Renal cortex interstitium (tissue), 11 donors: ENCODE measurements at regions not wholly inside any gene's neighbourhood (a gene's known extent, or its start where the extent isn't known, plus 50 kb on each side); places are given as distances from the start of the nearest gene placed in this dataset.
"Not testable (repeated sequence)": the region's sequence is repeated elsewhere in the genome, so short reads cannot be mapped to it uniquely, and the experiment has no call there.

Source experiments
- DNase-seq, 11 donors: peaks; one replicate each; pipeline ENCODE4 v3.0.0-alpha.2; 2013; ENCODE audit warnings: low read depth in 9 of 11, low spot score in 4 of 11; ENCODE audit errors: extremely low read depth in 1 of 11

- DNase-seq: no peak
Observed at GRCh38 chr12:24544368-24544767, 404.5 kb downstream of the BCAT1 start.

DNA sequence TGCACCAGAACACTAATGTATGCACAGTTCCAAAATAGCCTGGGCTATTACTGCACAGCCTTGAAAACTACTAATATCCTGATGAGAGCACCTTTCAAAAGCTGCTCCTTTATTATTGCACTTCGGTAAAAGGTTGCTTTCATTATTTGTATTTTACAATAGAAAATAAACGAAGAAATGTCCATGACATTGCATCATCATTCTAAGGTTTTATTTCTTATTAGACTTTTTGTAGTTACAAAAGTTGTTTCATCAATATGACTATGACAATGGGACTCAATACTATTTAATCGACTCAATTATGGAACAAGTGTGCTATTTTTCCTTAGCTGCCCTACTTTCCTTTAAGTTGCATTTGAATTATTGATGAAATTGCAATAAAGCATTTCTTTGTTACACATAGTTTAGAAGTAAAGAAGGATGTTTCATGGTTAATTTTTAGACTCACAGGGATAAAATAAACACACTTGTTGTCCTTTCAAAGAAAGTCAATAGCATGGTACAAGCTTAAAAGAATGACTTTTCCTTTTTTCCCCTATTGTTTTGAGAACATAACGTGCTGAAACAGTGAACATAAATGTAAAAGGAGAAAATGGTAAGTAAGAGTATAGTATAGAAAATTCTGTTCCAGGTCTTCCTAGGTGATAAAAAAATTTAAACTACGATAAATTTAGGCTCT, 407.6 kb downstream of the BCAT1 start:
- no peak for DNase-seq

DNA sequence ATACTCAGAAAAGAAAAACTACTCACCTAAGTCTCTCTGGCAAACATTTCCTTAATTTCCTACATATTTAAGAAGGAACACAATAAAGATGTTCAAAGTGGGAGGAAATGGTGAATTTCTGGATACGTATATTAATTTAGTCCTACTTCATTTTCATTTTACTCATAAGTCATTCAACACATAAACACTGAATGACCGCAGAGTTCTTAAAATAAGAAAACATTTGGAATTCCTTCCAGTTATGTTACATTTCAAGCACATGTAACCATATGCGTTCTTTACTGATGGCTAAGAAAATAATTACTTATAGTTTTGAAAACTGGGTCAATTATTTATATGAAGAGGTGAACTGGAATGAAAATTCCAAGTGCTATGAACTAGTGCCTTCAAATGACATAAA, 409.3 kb downstream of the BCAT1 start:
- no peak for DNase-seq

DNA sequence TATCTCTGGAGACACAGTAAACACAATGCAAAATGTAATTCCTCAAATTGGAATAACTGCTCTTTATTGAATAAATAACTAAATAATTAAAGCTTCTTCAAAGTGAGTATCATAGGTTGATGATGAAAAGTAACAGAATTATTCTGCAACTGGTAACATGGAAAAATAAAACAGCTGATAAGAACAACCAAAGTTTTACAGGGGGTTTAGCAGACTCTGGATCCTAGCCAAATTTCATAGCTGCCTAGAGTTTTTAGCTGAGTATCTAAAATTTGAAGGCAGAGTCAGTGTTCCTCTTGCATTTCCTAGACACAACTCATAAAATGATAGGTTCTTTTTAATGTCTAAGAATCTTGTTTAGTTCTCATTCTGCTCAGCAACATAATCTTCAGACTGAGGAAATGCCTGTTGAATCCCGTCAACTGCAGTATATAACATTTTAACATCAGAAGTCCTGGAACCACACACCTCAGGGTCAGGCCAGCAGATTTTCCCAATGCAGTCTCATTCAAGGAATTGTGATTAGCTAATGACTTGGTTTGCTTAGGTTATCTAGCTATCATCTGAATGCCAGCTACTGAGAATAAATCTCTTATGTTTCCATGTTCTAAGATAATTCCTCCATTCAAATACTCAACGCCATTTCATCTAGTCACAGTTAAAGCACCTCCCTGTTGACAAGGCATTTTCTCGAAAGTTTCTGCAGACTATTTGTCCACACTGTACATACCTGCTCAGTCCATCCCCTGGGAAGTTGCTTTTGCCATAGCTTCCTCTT, 411.6 kb downstream of the BCAT1 start:
- DNase-seq: no peak

GRCh38 chr12:24535334-24536069, 413.4 kb downstream of the BCAT1 start:
- DNase-seq: no peak

- DNase-seq: no peak
Observed at GRCh38 chr12:24534622-24535021, 414.3 kb downstream of the BCAT1 start.

GRCh38 chr12:24533716-24534352, 415.1 kb downstream of the BCAT1 start:
- DNase-seq: no peak

GRCh38 chr12:24530689-24531088, 418.2 kb downstream of the BCAT1 start:
- no peak for DNase-seq

GRCh38 chr12:24527102-24527501, 421.8 kb downstream of the BCAT1 start:
- DNase-seq: no peak

DNA sequence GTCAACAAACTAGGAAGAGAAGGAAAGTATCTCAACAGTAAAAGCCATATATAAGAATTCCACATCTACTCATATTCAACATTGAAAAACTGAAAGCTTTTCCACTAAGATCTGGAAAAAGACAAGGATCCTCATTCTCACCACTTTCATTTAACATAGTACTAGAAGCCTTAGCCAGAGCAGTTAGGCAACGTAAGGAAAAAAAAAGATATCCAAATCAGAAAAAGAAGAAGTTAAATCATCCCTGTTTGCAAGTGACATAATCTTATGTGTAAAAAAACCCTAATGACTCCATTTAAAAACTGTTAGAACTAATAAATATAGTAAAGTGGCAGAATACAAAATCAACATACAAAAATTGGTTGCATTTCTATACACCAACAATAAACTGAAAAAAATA, 426.2 kb downstream of the BCAT1 start:
- no peak for DNase-seq

DNA sequence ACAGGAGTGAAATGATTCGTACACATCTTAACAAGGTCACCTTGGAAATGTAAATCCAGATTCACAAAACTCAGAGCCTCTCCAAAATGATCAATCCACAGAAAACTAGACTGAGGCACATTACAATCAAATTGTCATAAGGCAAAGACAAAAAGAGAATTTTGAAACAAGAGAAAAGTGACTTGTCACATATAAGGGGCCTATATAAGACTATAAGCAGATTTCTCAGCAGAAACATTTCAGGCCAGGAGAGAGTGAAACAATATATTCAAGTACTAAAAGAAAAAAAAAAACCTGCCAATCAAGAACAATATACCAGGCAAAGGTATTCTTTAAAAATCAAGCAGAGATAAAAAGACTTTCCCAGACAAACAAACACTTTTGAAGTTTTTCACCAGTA, 429.1 kb downstream of the BCAT1 start:
- no peak for DNase-seq

DNA sequence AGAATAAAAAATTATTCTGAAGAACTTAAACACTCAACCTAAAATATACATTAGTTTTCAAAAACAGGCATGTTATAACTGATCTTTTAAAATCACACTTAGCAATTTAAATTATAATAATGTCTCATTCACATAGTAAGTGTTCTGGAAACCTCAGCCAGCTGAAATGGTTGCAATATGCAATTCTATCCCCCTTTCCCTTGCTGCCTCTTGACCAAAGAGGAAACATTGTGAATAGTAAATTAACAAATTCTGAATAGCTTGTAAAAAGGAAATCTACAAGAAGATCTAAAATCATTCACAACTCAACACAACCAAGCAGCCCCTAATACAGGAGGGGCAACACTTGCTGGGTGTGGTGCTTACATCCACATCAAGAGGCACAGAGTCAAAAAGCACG, 431.9 kb downstream of the BCAT1 start:
- no peak for DNase-seq

- DNase-seq: peak in 1 of 11 donors; percentile 11
Observed at GRCh38 chr12:24510581-24511125, 438.2 kb downstream of the BCAT1 start.

- no peak for DNase-seq
Observed at GRCh38 chr12:24507827-24508226, 441.1 kb downstream of the BCAT1 start.

DNA sequence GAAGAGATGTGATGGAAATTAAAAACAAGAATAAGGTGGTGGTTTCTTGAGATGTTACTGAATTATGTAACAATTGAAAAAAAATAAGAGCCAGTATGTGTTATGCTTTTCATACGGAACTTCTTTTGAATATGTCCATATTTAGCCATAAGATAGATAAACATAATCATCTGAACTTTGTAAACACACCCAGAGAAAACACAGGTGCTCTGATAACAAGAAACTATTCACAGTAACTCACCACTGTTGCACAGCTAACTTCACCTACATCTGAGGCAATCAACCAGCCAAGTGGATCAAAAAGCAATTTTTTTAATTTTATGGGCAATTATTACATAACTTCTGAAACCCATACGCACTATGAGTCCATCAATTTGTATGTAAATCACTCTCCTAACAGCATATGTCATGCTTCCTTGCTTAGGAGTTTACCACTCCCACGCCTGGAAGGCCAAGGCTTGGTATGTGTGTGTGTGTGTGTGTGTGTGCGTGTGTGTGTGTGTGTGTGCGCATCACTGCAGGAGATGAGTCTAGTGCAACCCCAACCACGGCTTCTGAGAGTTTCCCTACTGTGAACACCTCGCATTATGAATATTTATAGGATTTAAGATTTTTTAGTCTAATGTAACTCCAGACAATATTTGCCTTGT, 443.4 kb downstream of the BCAT1 start:
- DNase-seq: peak in 5 of 11 donors; percentile 6 to 35 (median 8)

- not testable (repeated sequence) for DNase-seq
Observed at GRCh38 chr12:24503477-24503876, 445.4 kb downstream of the BCAT1 start.

DNA sequence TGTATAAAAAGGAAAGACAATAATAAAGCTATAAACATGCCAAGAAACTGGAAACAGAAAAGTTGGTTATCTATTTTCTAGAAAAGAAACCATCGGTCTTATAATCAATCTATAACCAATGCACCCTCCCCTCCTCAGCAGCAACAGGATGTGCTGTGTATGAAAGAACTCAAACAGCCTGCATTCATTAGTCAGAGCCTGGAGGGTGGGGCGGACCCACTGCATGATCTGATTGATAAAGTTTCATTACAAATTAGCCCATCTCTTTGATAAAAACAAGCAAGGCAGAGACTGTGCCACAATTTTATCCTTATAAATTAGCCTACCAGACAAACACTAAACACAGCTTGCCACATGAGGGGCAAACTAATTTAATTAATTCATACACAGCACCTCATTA, 448.1 kb downstream of the BCAT1 start:
- DNase-seq: no peak

GRCh38 chr12:24500421-24500820, 448.5 kb downstream of the BCAT1 start:
- no peak for DNase-seq
